HG02973 (cell line): ENCODE measurements at regions not wholly inside any gene's neighbourhood (a gene's known extent, or its start where the extent isn't known, plus 50 kb on each side); places are given as distances from the start of the nearest gene placed in this dataset.

Experiments
- ATAC-seq: cut with Tn5 transposase; IDR thresholded peaks from one replicate; pipeline ENCODE4 v1.9.1; 2021; ENCODE audit warnings: moderate library complexity; ENCODE audit not compliant: unreplicated experiment

DNA sequence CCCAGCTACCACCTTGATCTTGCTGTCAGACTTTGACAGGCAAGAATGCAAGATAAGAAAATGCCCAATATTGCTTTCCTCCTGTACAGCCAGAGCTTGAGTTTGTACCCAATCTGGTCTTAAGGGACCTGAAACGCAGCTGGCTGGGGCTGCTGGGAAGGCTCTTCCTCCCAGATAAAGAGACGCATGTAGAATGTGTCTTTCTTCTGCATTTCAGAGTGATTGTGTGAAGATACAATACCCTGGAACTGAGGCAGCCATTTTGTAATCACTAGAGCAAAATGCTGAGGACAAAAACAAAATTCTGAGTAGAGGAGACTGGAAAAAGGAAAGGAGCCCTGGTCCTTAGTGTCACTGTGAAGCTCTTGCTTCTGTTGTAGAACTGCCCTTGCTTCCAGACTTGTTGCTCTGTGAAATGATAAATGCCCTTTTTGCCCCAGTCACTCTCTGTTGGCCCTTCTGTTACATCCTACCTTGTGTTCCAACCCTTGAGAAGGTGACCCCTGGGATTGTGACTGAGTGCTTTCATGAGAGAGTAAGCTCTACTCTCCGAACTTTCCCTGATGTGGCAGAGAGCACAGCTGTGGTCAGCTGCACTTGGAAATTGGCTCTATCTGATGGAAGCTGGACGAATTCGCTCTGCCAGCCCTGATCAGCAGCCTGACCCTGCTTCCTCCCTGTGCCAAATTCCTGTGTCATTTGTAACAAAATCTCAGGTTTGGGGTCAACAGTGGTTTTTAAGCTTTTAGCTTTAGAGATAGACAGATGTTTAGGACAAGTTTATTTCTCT, 137.4 kb upstream of the RBMS1 start:
- ATAC-seq, result no peak

DNA sequence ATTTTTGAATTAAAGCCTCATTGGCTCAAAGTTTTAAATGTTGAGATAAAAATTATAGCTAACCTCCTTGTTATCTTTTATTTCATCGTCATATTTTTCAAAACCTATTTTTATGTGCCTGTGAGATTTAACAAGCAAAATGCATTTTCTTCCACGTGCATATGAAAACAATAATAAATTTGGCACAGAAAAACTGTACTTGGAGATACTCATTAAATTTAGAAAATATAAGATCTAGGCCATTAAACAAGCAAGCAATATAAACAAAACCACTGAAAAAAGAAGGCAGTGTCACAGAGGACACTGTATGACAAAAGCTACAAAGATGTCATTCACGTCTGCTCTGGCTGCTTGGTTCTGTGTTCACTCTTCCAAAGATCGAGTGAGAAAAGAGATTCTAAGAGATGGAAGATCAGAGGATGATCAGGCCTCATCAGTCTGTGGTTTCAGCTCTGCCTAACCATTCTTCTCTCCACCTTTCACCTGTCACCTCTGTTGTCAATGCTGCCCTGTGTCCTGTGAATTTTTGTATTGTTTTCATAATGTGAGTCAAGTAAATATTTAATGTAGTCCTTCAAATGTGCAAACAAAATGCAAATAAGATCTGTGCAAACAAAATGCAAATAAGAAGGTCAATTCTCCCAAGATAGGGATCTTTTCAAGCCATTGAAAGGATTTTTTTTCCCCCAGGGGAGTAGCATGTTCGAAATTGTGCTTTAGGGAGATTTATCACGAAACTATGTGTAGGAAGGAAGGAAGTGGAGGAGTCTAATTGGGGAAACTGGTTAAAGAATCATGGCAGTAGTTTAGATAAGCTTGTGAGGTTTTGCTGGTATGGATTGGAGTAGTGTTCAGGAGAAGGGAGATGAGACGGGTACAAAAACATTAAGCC, 138.7 kb upstream of the RBMS1 start:
- no peak for ATAC-seq

DNA sequence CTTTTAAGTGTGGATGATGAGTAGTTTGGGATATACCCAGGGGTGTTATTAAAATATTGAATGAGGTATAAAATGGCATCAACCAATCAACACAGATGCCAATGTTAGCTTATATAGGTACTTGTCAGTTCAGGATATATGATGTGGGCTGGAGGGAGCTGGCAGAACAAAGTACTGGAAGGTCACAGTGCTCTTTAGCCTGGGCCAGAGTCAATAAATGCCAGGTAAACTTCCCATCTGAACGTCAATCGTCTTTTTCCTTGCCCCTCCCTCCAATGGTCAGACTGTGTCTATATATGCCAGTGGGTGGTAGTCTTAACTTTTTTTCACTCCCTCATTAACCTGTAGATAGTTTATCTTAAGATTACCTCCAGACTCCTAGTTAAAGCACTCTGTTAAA, 140.8 kb upstream of the RBMS1 start:
- ATAC-seq, result no peak

- no peak for ATAC-seq
Measured at GRCh38 chr2:160635488-160635887, 141.9 kb upstream of the RBMS1 start.

DNA sequence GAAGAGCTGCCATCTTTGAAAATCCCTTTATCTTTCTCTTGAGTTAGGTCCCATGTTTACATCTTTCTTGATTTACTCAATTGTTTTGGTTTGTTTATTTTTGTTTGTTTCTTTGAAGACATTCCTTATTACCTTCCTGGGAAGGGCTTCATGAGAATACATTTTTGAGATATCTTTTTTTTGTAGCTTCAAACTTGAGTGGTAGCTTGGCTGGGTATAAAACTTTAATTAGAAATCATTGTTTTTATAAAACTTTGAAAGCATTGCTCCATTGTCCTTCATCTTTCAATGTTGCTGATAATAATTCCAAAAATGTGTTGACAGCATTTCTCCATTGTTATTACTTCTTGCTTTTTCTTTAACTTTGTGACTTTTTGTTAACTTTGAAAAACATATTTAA, 145.9 kb upstream of the RBMS1 start:
- ATAC-seq, result no peak

DNA sequence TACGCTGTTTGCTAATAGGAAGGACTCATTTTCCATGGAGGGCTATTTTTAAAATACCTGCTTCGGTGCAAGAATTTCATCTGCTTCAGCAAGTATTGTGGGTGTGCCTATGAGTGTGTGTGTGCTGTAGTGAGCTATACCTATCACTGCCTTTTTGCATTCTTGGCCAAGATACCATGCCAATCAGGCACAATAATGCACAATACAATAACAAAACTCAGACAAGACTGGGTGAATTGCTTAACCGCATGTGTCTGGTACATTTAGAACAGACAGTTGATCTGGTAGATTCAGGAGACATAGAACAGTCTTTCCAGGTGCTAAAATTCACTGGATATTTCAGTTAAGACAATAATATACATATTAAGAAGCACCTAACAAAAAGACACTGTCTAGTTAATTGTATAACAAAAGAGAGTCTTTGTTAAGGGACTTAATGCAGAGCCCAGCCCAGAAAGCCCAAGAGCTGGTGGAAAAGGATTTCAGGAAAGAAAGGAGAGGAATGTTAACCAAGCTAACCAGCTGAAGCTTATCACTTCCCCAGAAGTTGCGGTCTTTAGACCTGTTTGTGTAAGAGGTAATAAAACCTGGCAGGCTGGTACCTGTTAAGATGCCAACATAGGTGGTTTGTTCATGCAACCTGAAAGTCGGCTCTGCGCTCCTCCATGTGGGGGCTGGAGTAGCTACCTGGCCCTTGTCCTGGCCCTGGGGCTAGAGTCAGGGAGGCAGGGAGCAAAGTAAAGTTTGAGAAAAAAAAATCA, 153.3 kb upstream of the RBMS1 start:
- ATAC-seq, result no peak

- ATAC-seq, result no peak
Measured at GRCh38 chr2:160647967-160648685, 154.5 kb upstream of the RBMS1 start.

DNA sequence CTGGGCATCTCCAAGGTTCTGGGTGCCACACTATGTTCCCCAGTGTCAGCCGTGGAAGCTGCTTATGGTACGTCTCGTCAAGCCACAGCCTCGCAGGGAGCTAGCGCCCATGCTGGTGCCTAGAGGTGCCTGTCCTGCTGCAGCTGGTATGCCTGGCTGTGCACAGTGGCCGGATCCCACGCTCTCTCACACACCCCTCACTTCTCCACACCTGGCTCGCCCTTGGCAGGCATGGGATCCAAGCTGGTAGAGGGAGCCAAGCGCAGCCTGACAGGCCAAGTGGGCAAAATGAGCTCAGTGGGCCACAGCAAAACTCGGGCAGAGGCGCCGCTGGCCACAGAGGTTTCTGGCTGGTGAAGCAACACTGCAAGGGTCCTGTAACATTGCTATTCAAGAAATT, 156.1 kb upstream of the RBMS1 start:
- ATAC-seq, result no peak

DNA sequence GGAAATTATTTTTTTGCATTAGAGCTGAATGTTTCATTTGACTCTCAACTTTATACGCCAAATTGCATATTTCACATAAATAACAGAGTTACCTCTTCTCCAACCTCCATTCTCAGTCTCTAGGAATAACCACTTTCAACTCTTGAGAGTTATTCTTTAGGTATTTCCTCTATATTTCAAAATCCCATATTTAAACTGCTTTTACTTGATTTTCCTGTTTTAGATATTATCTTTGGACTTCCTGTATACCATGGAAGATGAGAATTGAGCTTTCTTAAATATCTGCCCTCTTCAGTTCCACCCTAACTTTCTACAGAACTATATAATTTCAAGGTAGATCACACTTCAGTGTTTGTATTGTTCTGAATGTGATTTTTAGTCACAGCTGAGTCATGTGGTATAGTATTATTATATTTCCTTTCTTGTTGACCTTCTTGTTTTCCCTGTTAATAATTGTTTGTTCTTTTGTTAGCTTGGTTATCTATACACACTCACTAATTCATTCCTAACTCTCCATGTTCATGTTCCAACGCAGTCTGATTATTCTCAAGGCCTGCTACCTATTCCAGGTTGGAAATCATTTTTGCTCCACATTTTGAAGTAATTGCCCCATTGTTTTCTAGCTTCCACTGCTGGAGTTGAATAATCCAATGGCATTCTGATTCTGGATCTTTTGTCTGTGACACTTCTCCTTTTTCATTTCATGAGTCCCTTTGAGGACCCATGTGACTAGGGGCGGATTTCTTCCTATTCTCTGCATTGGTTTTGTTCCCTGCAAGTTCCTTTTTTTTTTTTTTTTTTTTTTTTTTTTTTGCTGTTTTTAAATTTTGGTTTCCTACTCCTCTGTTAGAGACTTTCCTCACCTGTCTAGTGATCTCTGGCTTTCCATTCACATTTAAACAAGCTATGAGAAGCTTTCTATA, 156.8 kb upstream of the RBMS1 start:
- ATAC-seq, result no peak

GRCh38 chr2:160651416-160652200, 158.0 kb upstream of the RBMS1 start:
- ATAC-seq, result no peak

- ATAC-seq, result no peak
Measured at GRCh38 chr2:160652236-160652635, 158.6 kb upstream of the RBMS1 start.

DNA sequence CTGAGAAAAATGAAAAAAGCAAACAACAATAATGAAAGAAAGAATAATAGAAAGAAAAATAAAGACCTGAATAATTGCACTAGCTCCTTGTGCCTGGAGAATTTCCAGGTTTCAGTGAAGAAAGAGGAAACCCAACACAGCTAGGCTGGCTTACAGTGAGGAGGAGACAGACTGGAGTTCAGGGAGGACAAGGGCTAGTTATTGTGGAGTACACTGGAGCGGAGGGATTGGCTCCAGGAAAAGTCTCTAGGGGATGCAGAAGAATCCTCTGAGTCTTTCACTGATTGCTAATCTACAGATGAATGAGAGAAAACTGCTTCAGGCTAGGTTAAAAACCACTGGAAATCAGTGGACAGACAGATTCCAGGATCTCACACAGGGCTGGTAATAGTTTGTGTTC, 163.6 kb upstream of the RBMS1 start:
- ATAC-seq, result no peak

DNA sequence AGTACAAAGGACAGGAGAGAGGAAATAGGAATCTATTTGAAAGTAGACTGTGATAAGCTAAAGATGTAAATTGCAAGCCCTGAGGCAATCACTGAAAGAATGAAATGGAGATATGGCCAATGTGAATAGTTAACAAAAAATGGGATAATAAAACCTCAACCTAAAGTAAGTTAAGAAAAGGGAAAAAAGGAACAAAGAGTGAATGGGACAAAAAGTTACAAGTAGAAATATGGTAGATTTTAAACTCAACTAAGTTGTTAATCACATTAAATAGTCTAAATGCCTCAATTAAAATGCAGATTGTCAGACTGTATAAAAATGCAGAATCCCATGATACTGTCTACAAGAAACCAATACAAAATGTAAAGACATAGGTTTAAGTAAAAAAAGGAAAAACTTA, 165.2 kb upstream of the RBMS1 start:
- no peak for ATAC-seq

GRCh38 chr2:160660741-160661140, 167.1 kb upstream of the RBMS1 start:
- ATAC-seq, result no peak

DNA sequence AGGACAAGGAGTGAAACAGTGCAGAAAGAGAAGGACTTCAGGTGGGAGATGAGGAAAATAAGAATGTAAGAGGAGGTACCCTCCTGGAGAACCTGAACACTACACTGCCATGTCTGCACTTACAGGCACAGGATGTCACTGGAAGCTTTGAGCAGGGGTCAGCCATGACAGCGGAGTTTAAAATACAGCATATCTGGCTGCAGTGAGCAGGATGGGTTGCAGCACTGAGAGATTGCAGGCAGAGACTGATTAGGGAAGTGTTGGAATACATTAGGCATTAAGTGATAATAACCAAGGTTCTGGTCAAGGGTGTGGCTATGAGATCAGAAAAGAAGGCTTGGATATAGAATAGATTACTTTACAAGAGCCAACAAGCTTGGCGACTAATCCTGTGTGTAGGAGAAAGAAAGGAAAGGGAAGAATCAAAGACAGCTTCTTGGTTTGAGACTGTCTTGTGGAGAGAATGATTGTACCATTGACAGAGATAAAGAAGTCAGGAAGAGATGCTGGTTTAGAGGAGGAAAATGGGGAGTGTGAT, 171.1 kb upstream of the RBMS1 start:
- ATAC-seq, result no peak

- peak; percentile 79 for ATAC-seq
Measured at GRCh38 chr2:160666154-160667060, 172.8 kb upstream of the RBMS1 start.

DNA sequence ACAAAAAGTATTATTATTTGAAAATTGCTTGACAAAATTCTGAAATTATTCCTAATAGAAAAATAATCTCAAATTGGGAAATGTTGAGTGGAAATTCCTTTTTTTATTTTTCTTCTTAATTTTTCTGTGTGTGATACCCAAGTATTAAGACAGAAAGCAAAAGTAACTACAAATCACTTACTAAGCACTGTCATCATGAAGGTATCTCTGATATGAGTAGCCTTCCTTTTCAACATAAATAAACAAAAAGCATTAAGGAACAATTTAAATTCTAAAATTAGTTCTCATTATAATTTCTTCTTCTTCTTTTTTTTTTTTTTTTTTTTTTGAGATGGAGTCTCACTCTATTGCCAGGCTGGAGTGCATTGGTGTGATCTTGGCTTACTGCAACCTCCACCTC, 174.2 kb upstream of the RBMS1 start:
- ATAC-seq, result no peak

DNA sequence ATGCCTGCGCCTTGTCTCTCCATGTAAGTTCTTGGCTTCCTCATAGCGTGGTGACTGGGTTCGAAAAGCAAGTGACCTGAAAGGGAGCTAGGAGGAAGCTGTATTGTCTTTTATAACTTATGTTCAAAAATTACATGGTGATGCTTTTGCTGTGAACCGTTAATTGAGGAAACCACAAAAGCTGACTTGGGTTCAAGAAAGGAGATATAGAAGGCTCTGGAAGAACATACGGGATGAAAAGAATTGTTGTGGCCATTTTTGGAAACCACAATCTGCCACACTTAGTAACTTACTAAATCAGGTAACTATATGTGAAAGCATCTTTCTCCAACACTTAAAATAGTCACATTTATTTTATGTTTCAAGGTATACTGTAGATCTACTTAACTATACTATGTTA, 177.0 kb upstream of the RBMS1 start:
- no peak for ATAC-seq
